H9 (cell line): ENCODE measurements at regions not wholly inside any gene's neighbourhood (a gene's known extent, or its start where the extent isn't known, plus 50 kb on each side); places are given as distances from the start of the nearest gene placed in this dataset.

Source experiments
- DNase-seq: peaks from one replicate; pipeline ENCODE4 v3.0.0-alpha.2; 2017
- H2AFZ ChIP-seq: one replicate; pipeline ENCODE4 v1.6.1; 2013; ENCODE audit warnings: mild to moderate bottlenecking, low read length, control low read depth, moderate library complexity
- H2AK5ac ChIP-seq: 2 replicates; pipeline ENCODE4 v1.6.1; 2013; ENCODE audit warnings: low read length, control low read depth, mixed read lengths; ENCODE audit not compliant: insufficient read length
- H2BK120ac ChIP-seq: one replicate; pipeline ENCODE4 v1.6.1; 2013; ENCODE audit warnings: low read depth, mild to moderate bottlenecking, low read length, control low read depth, inconsistent platforms; ENCODE audit not compliant: poor library complexity, severe bottlenecking
- H2BK12ac ChIP-seq: 2 replicates; pipeline ENCODE4 v1.6.1; 2013; ENCODE audit warnings: low read length, control low read depth, mixed read lengths, low read depth; ENCODE audit not compliant: insufficient read length
- H2BK15ac ChIP-seq: 2 replicates; pipeline ENCODE4 v1.6.1; 2013; ENCODE audit warnings: low read depth, low read length, control low read depth
- H2BK20ac ChIP-seq: one replicate; pipeline ENCODE4 v1.6.1; 2013; ENCODE audit warnings: low read depth, mild to moderate bottlenecking, low read length, control low read depth, inconsistent platforms; ENCODE audit not compliant: poor library complexity, severe bottlenecking
- H2BK5ac ChIP-seq: 2 replicates; pipeline ENCODE4 v1.6.1; 2013; ENCODE audit warnings: low read length, control low read depth, mixed read lengths; ENCODE audit not compliant: insufficient read length
- H3K14ac ChIP-seq: 2 replicates; pipeline ENCODE4 v1.6.1; 2013; ENCODE audit warnings: low read length, control low read depth; ENCODE audit not compliant: insufficient read depth
- H3K18ac ChIP-seq: 2 replicates; pipeline ENCODE4 v1.6.1; 2013; ENCODE audit warnings: low read depth, mild to moderate bottlenecking, mixed read lengths, low read length, control low read depth; ENCODE audit not compliant: insufficient read length
- H3K23ac ChIP-seq: 2 replicates; pipeline ENCODE4 v1.6.1; 2013; ENCODE audit warnings: low read length, control low read depth, mixed read lengths, low read depth; ENCODE audit not compliant: insufficient read length
- H3K23me2 ChIP-seq: 2 replicates; pipeline ENCODE4 v1.6.1; 2013; ENCODE audit warnings: low read depth, mild to moderate bottlenecking, mixed read lengths, low read length, control low read depth; ENCODE audit not compliant: insufficient read length, poor library complexity, severe bottlenecking
- H3K27ac ChIP-seq: 2 replicates; pipeline ENCODE4 v1.5.1; 2013; ENCODE audit warnings: low read length, control low read depth, mixed read lengths, low read depth; ENCODE audit not compliant: insufficient read length
- H3K27me3 ChIP-seq: 2 replicates; pipeline ENCODE4 v1.6.1; 2013; ENCODE audit warnings: low read length, control low read depth, inconsistent platforms; ENCODE audit not compliant: insufficient read depth
- H3K4ac ChIP-seq: 2 replicates; pipeline ENCODE4 v1.6.1; 2013; ENCODE audit warnings: low read depth, mild to moderate bottlenecking, control low read depth, inconsistent platforms, low read length, moderate library complexity
- H3K4me1 ChIP-seq: 2 replicates; pipeline ENCODE4 v1.6.1; 2013; ENCODE audit warnings: low read length, control low read depth, inconsistent platforms; ENCODE audit not compliant: insufficient read depth
- H3K4me2 ChIP-seq: 2 replicates; pipeline ENCODE4 v1.6.1; 2013; ENCODE audit warnings: low read length, control low read depth, mixed read lengths; ENCODE audit not compliant: insufficient read length, insufficient read depth
- H3K56ac ChIP-seq: 2 replicates; pipeline ENCODE4 v1.6.1; 2013; ENCODE audit warnings: low read depth, mild to moderate bottlenecking, mixed read lengths, low read length, control low read depth; ENCODE audit not compliant: insufficient read length
- H3K79me1 ChIP-seq: 2 replicates; pipeline ENCODE4 v1.6.1; 2013; ENCODE audit warnings: low read depth, mild to moderate bottlenecking, moderate library complexity, low read length, control low read depth, inconsistent platforms; ENCODE audit not compliant: insufficient read depth, poor library complexity, severe bottlenecking
- H3K79me2 ChIP-seq: 2 replicates; pipeline ENCODE4 v1.6.1; 2013; ENCODE audit warnings: low read length, control low read depth, inconsistent platforms; ENCODE audit not compliant: insufficient read depth
- H3K9ac ChIP-seq: 2 replicates; pipeline ENCODE4 v1.6.1; 2013; ENCODE audit warnings: low read length, control low read depth, mixed read lengths; ENCODE audit not compliant: insufficient read length; ENCODE audit errors: extremely low read depth
- H3K9me3 ChIP-seq: one replicate; pipeline ENCODE4 v1.6.1; 2013; ENCODE audit warnings: low read depth, low read length, inconsistent platforms; ENCODE audit not compliant: control insufficient read depth
- H3T11ph ChIP-seq: one replicate; pipeline ENCODE4 v1.6.1; 2013; ENCODE audit warnings: mild to moderate bottlenecking, low read length, control low read depth, inconsistent platforms
- H4K20me1 ChIP-seq: one replicate; pipeline ENCODE4 v1.6.1; 2013; ENCODE audit not compliant: control insufficient read depth, insufficient read length, insufficient read depth
- H4K5ac ChIP-seq: 2 replicates; pipeline ENCODE4 v1.6.1; 2013; ENCODE audit warnings: low read depth, mild to moderate bottlenecking, mixed read lengths, low read length, control low read depth; ENCODE audit not compliant: insufficient read length
- H4K8ac ChIP-seq: replicated peaks from 2 replicates; pipeline ENCODE4 v1.6.1; 2013; ENCODE audit warnings: low read length, control low read depth, mixed read lengths, low read depth; ENCODE audit not compliant: insufficient read length
- H4K91ac ChIP-seq: 2 replicates; pipeline ENCODE4 v1.6.1; 2013; ENCODE audit warnings: low read depth, mild to moderate bottlenecking, moderate library complexity, mixed read lengths, low read length, control low read depth; ENCODE audit not compliant: insufficient read length
- H3K27ac Mint-ChIP-seq, 3 experiments: 2 replicates in 2 of 3; 3 replicates in 1 of 3; pipeline ENCODE4 v1.8.0; 2020 to 2021; ENCODE audit warnings: mixed read lengths in 3 of 3, mild to moderate bottlenecking in 1 of 3, moderate library complexity in 1 of 3
- H3K27me3 Mint-ChIP-seq: 2 replicates; pipeline ENCODE4 v1.8.0; 2021; ENCODE audit warnings: low read depth, mild to moderate bottlenecking, moderate library complexity, mixed read lengths
- H3K36me3 Mint-ChIP-seq, 3 experiments: 2 replicates in 2 of 3; 3 replicates in 1 of 3; pipeline ENCODE4 v1.8.0; 2020 to 2021; ENCODE audit warnings: low read depth in 3 of 3, mixed read lengths in 3 of 3; ENCODE audit not compliant: insufficient read depth in 1 of 3
- H3K4me1 Mint-ChIP-seq, 2 experiments: 2 replicates each; pipeline ENCODE4 v1.8.0; 2020; ENCODE audit warnings: mixed read lengths in 2 of 2
- H3K4me3 Mint-ChIP-seq, 2 experiments: 2 replicates in 1 of 2; 3 replicates in 1 of 2; pipeline ENCODE4 v1.8.0; 2020 to 2021; ENCODE audit warnings: mild to moderate bottlenecking in 2 of 2, mixed read lengths in 2 of 2, moderate library complexity in 1 of 2
- H3K9me3 Mint-ChIP-seq, 2 experiments: 2 replicates in 1 of 2; 3 replicates in 1 of 2; pipeline ENCODE4 v1.8.0; 2020; ENCODE audit warnings: mild to moderate bottlenecking in 2 of 2, mixed read lengths in 2 of 2, moderate library complexity in 1 of 2
- CTCF ChIP-seq: fragments of 200-600 bp; sonication (generic); conservative IDR thresholded peaks from 3 replicates; pipeline ENCODE4 v1.8.0; 2021; ENCODE audit warnings: antibody characterized with exemption, mild to moderate bottlenecking
- WGBS: extraction: QIAGEN DNeasy Blood & Tissue Kit; methylation state at CpG from one replicate; pipeline ENCODE4 v1.1.7; 2013; ENCODE audit warnings: missing lambda C conversion rate, low lambda C conversion rate, mixed read lengths; ENCODE audit not compliant: insufficient read length; ENCODE audit errors: extremely low coverage; 5-methylcytosine and 5-hydroxymethylcytosine counted together

- no peak overlapping the region for H4K8ac ChIP-seq
- no peak overlapping the region for H2AK5ac ChIP-seq
- H3K4me1 ChIP-seq: no peaks in the 10 kb centered on the region
- Mint-ChIP-seq H3K4me3 (no peak overlapping the region), H3K27ac (no peak overlapping the region), H3K4me1 (peaks cover 5% of the 10 kb centered on the region in 2 experiments), H3K9me3 (no peaks in the 10 kb centered on the region), H3K27me3 (no peaks in the 10 kb centered on the region; the same call in 1 of the 2 replicates), H3K36me3 (no peaks in the 10 kb centered on the region)
- H2AFZ ChIP-seq: no peak overlapping the region
- H3K27ac ChIP-seq: no peak overlapping the region
- no peak for TF ChIP-seq CTCF
- no peak overlapping the region for H3K56ac ChIP-seq
- no peaks in the 10 kb centered on the region for H3K9me3 ChIP-seq
- H2BK5ac ChIP-seq: no peak overlapping the region
- no peak overlapping the region for H3K14ac ChIP-seq
- H2BK20ac ChIP-seq: no peak overlapping the region
- H4K91ac ChIP-seq: no peak overlapping the region
- no peak overlapping the region for H2BK120ac ChIP-seq
- H3T11ph ChIP-seq: no peak overlapping the region
- no peaks in the 10 kb centered on the region for H3K23me2 ChIP-seq
- WGBS: no CpG with 5 or more reads among the region's 2 CpGs
- no peak for DNase-seq
- H3K4ac ChIP-seq: no peak overlapping the region
- H3K79me2 ChIP-seq: no peaks in the 10 kb centered on the region
- H4K20me1 ChIP-seq: no peaks in the 10 kb centered on the region
- H3K18ac ChIP-seq: no peak overlapping the region
- no peak overlapping the region for H3K9ac ChIP-seq
- no peak overlapping the region for H3K23ac ChIP-seq
- H2BK15ac ChIP-seq: no peak overlapping the region
- H3K27me3 ChIP-seq: no peaks in the 10 kb centered on the region
- H4K5ac ChIP-seq: no peak overlapping the region
- H3K4me2 ChIP-seq: no peak overlapping the region
- no peaks in the 10 kb centered on the region for H3K79me1 ChIP-seq
- H2BK12ac ChIP-seq: no peak overlapping the region
These were observed 69.3 kb upstream of the FRMD6 start for GRCh38 chr14:51582437-51582836.
